M059J (cell line): ENCODE measurements at regions not wholly inside any gene's neighbourhood (a gene's known extent, or its start where the extent isn't known, plus 50 kb on each side); places are given as distances from the start of the nearest gene placed in this dataset.

Source experiments
- DNase-seq: peaks from one replicate; pipeline ENCODE4 v3.0.0-alpha.2; 2012; ENCODE audit warnings: low read depth

DNA sequence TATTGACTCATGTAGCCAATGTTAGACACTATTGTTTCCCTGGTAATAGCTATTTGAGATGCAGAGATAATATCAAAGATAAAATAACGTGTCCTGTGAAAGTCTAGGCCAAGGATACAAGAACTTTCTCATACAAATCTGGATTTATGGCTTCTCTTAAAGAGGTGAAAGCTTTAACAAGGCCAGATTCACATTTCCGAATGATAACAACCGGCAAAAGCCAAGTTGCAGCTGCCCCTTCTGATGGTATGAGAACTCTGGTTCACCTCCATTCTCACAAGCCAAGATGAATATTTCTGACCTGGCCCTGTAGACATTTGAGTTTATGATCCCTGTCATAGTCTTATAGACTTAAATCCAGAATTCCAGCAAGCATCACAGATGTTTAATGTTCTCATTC is 230.4 kb upstream of the ZC3H12C start:
- DNase-seq, result peak; percentile 8

DNA sequence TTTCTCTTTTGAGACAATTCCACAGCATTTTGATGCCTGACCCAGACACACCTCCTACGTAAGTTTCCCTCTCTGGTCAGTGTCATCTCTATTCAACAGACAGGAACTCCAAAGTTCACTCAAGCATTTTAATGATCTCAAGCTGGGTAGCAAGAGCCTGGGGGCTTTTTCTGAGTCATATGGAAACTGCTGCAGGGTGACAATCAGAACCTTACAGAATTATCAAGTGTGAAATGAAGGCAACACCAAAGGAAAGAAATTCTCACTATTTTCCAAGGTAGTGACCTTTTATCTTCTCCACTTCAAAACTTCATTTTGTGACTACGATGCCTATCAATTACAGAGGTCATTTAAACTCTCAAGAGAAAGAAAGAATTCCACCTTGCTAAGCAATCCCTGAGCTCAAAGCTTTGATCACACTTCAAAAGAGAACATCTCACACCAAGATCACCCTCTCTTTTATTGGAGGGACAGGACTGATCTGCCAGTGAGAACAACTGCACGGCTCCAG is 229.0 kb upstream of the ZC3H12C start:
- DNase-seq, result peak; percentile 84

DNA sequence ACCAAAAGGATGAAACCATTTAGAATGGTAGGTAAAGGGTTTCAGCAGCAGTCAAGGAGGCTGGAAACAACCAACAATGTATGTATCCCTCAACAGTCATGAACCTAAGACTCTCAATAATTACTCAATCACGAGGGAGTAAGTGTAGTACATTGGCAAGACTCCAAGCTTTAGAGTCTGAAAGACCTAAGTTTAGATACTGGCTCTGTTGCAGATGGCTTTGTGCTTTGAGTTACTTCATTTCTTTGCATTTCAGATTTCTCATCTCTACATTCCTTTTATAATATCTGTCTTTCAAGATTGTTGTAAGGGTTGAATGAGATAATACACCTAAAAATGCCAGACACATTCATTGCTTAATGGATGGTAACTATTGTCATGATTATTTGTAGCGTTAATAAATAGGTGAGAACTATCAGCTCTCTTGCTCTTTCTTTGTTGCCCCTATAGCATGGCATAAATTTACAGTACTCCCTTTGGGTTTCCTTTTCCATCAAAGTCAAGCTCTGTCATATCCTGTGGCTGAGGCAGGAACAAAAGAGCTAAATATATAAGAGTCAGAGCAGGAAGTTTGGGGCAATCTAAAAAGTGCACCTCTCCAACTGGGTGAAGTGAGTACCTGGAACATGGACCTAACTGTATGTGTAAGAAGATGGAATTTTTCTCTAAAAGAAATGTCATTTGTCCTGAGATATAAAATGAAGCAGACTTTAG is 228.2 kb upstream of the ZC3H12C start:
- DNase-seq, result peak; percentile 41

DNA sequence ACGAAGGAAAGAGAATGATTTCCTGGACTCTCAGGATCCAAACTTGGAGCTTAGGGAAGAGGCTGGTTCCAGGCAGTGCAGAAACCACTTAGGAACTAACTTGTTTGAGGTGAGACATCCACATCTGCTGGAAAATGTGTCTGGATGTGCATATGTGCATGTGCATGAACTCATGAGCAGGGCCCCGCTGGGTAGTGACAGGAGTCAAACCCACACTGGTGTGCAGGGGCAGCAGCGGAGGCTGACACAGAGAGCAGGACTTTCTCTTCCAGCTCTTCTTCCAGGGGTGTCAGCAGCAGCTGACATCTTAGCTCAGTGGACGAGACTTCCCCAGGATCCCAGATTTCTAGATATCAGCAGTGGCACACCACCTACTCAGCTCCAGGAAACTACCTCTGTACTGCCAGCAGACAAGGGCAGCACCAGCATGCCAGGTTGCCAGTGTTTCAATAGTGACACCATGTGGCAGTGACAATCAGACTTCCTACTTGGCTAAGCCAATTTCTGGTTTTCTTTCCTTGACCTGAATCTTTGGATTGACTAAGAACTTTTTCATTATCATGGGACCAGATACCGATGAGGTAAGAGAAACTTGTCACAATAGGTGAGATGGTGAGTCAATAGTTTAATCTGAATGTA is 227.5 kb upstream of the ZC3H12C start:
- DNase-seq, result peak; percentile 59

DNA sequence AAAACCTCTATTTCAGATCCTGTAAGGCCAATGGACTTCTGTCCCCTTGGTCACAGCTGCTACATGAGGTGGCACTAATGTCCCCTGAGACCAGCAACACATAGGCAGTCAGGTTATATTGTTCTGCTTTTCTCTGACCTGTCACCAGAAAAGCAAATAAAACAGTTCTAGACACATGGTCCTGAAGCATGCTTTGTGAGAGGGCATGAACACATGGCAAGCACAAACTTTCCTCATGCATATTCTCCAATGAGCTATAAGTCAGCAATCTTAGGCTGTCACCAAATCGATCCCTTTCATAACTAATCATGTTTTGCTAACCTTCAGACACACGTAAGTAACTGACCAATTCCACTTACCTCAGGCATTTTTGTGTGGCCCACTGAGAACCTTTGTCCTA is 225.4 kb upstream of the ZC3H12C start:
- no peak for DNase-seq

DNA sequence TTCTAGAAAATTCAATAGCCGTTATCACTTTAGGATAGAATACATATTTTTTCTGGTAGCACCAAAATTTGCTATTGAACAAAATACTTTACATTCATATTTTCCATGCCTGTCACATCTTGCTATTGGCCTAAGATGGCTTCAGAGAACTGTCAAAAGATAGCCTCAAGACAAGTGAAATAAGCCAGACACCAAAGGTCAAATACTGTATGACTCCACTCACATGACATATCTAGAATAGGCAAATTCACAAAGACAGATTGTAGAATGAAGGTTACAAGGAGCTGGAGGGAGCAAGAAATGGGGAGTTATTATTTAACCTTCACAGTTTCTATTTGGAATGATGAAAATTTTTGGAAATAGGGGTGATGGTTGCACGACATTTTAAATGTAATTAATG is 223.7 kb upstream of the ZC3H12C start:
- no peak for DNase-seq

DNA sequence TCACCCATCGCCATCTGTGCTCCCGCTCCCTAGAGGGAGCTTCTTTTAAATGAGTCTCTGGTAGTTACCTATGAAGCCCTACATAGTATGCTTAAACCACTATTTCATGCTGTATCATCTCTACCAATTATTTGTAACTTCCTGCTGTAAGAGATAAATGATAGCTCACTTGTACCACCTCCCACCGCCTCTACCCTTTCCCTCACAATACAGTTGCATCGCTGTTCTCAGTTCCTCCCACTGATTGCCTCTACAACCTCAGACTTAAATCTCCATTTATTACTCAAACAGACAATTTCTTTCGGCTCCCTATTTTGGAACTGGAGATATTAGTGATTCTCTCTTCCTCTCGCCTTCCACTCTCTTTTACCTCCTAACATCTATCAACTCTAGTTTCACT is 222.9 kb upstream of the ZC3H12C start:
- no peak for DNase-seq

DNA sequence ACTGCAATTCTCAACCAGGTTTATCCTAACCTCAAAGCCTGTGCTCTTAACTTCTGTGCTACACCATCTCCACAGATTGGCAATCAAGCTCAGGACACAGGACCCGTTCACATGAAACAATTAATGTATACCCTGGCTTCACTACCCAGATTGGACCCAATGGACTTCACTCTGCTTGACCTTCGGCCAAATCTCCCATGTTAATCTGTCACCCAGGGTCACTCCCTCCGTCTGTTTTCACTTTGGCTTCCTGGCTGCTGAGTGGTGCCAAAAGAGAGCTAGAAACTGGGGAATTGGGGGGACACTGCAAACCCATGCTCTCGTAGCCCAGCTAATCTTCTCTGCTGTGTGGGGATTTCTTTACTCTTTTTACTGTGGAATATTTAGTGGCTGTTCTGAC is 216.1 kb upstream of the ZC3H12C start:
- DNase-seq, result no peak

DNA sequence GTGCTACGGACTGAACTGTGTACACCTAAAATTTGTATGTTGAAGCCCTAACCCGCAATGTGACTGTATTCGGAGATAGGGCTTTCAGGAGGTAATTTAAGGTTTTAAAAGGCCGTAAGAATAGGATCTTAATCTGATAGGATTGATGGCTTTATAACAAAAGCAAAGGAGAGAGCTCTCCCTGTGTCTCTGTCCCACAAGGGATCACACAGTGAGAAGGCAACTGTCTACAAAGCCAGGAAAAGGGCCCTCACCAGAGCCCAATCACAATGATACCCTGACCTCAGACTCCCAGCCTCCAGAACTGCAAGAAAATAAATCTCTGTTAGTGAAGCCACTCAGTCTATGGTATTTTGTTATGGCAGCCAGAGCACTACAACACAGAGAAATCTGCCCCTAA is 208.7 kb upstream of the ZC3H12C start:
- no peak for DNase-seq

DNA sequence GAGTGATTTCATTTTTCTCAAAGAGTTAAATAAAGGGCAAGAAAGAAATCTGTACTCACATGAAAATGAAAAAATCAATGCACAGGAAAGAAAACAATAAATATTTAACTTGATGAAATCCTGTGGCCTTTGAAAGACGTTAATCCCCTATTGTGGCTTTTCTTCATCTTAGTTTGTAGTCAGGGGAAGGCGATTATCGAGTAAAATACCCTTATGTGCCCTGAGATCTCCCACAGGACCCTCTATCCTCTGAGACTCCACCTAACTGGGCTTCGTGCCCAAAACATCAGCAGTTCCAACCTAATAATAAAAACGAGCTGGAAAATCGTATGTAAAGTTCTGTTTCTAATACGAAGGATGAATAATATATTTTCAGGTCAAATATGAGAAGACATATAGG is 208.2 kb upstream of the ZC3H12C start:
- no peak for DNase-seq

DNA sequence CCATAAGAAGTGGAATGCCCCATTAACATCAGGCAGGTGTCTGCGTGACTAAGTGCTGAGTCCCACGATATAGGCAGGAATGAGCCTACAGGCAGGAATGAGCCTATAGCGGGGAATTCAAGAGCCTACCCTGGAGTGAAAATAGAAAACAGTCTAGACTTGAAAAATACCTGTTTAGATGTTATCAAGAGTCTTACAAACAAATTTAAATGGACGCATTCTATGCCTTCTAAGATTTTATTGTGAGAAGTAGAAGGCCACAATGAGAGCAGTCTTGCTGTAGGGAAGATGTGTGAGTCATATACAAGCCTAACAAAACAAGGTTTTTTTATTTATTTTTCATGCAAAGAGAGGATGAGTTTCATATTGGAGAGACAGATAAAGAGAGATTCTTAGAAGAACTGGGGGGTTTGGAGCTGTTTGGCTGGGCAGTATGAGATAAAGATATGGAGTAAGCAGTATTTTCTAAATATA is 200.8 kb upstream of the ZC3H12C start:
- DNase-seq, result peak; percentile 16

DNA sequence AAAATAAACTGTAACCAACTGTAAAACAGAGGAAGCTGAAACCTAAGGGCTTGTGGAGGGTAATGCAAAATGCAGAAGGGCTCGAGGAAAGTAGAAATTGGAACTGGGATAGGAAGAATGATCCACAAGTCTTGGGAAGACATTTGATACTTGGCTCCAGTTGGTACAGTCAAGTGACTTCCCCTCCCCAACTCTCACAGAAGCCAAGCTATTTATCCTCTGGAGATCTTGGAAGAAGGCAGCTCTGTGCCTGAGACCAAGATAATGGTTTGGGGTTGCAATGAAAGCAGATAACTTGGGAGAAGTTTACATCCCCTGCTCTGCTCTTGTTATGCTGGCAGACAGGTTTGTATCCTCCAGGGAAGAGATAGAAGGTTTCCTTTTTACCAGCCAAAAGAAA is 198.9 kb upstream of the ZC3H12C start:
- no peak for DNase-seq

DNA sequence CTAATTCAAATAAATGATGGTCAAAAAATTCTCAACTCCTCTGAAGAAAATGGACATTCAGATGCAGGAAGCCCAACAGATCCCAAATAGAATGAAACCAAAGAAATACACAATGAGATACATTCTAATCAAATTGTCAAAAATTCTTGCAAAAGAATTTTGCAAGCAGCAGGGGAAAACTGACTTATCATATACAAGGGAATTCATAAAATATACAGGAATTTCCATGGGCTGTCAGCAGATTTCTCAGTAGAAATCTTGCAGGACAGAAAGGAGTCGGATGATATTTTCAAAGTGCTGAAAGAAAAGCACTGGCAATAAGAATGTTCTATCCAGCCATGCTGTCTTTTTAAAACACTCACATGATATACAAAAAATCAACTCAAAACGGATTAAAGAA is 194.6 kb upstream of the ZC3H12C start:
- DNase-seq, result no peak

DNA sequence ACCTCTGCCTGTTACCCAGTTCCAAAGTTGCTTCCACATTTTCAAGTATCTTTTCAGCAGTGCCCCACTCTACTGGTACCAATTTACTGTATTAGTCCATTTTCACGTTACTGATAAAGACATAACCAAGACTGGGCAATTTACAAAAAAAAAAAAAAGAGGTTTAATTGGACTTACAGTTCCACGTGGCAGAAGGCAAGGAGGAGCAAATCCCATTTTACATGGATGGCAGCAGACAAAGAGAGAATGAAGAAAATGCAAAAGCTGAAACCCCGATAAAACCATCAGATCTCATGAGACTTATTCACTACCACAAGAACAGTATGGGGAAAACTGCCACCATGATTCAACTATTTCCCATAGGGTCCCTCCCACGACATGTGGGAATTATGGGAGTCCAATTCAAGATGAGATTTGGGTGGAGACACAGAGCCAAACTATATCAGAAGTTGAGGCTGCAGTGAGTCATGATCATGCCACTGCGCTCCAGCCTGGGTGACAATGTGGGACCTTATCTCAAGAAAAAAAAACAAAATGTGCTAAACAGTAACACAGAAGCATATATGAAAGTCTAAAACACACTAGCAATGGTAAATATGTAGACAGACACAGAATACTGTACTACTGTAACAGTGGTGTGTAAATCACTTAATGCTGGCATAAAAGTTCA is 190.3 kb upstream of the ZC3H12C start:
- no peak for DNase-seq

DNA sequence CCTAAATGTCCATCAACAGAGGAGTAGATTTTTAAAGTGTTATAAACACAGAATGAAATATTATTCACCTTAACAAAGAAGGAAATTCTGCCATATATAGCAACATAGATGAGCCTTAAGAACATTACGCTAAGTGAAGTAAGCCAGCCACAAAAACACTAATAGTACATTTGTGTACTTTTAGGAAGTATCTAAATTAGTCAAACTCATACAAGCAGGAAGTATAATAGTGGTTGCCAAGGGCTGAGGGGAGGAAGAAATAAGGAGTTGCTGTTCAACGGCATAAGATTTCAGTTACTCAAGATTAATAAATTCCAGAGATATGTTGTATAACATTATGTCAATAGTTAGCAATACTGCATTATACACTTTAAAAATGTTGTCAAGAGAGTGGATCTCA is 181.7 kb upstream of the ZC3H12C start:
- DNase-seq, result no peak

DNA sequence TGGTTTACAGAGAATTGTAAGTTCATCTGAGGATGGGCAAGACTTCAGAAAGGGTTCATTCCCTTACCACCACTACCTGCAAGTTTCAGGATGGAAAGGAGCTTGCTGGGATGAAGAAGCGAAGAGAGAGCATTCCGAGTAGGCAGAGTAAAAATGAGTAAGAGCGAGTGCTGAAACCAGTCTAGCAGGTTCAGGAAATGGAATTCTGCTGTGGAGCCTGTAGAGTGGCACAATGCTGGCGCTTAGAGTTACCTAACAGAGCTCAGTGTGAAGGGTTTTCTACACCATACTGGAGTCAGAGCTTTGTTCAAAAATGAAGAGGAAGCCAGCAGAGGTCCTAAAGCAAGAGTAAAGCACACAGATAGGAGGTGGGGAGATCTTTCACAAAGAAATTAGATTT is 179.2 kb upstream of the ZC3H12C start:
- no peak for DNase-seq

DNA sequence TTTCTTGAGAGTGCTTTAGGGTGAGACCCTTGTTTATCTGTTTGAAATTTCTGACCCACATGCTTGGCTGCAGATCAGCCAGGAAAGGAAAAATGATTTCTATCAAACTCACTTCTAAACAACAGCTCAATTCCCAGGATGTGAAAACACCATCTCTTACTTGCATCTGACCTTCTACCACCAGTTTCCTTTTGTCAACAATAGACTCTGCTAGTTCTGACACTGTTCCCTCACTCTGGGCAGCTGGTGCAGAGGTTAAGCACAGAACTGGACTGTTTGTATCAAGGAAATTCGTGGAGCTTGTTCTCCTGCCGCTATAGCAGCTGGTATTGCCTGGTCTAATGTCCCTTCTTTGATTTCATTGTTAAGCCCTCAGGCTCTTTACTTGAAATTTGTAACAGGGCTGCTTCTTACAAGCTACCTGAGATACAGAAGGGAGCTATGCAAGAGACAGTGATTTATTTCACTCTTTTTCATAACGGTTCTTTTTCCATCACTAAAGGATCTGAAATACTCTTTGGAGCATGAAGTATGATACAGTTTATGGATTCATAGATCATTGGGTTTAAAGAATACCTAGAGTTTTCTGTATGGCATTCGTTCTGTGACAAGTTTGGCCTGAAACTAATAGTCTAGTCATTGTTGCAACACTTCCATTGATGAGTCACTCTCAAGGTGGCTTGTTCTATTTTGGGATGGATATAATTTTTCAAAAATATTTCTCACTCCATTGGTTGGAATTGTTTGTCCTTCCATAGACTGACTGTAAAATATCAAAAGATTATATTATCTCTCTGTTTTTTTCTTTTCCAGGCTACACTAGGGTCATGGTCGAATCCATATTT is 178.2 kb upstream of the ZC3H12C start:
- peak; percentile 63 for DNase-seq

DNA sequence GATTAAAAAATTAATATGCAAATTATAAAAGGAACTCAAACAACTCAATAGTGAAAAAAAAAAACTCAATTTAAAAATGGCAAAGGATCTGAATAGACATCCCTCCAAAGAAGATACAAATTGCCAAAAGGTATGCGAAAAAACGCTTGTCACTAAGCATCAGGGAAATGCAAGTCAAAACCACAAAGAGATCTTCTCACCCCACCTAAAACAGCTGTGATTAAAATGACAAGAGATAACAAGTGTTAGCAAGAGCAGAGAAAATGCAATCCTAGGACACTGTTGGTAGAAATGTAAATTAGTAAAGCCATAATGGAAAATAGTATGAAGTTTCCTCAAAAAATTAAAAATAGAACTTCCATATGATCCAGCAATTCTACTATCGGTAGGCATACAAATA is 166.3 kb upstream of the ZC3H12C start:
- DNase-seq, result no peak

DNA sequence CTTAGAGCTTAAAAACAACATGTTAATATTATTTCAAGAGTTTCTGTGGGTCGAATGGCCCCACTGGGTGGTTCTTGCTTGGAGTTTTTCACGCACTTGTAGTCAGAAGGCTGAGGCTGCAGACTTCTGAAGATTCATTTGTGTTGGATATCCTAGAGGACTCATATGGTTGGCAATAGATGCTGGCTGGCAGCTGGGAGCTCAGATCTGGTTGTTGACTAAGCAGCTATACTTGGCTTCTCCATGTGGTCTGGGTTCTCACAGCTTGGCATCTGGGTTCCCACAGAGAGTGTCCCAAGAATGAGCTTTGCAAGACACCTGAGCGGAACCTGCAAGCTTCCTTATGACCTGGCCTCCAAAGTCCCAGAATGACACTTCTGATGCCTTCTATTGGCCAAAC is 163.9 kb upstream of the ZC3H12C start:
- DNase-seq, result no peak

DNA sequence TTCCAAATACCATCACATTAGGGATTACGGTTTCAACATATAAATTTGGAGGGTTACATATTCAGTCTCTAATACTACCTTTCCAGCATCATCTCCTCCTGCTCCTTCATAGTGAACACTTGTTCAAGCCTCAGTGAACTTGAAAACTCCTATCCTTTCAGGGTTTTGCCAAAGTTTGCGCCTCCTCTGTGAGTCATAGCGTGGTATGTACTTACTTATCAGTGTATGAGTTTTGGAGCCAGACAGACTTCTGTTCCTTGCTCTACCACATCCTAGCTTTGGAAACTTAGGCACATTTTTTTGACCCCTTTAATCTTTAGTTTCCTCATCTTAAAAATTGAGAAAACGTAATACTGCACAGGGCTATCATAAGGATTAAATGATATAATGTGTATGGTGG is 160.1 kb upstream of the ZC3H12C start:
- DNase-seq, result peak; percentile 45

DNA sequence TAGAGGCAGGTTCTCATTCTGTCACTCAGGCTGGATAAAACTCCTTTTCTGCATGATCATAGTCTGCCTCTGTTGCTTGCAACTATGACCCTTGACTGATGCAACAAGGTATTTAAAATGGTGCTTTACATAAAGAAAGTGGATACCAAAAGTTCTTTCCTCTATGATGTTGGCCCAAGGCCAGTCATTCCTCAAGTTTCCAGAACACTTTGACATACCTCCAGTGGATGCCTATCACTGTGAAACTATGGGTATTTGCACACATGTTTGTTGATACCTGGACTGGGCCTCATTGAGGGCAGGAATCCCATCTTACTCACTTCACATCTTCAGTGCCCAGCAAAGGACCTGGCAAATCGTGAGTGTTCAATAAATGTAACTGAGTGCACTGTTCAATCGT is 159.0 kb upstream of the ZC3H12C start:
- DNase-seq, result no peak

DNA sequence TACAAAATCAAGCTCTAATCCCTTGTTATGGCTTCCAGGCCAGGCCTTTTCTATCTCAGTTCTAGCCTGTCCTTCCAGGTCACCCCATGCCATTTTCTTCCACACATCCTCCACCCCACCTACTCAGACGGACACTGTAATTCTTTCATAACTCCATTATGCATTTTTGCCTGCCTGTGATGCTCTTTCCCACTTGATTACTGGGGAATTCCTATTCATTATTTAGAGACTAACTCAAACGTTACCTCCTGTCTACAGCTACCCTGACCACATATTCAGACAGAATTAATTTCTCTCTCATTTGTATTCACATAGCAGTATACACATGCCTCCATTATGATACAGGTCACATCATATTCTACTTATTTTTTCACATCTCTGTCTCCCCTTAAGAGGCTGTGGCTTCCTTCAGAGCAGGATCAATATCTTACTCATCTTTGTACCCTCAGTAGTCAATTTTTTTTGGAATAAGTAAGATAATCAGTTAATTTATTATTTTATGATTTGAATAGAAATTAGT is 156.5 kb upstream of the ZC3H12C start:
- no peak for DNase-seq
